ENCODE measurements at regions not wholly inside any gene's neighbourhood (a gene's known extent, or its start where the extent isn't known, plus 50 kb on each side); places are given as distances from the start of the nearest gene placed in this dataset.
"Not testable (repeated sequence)": the region's sequence is repeated elsewhere in the genome, so short reads cannot be mapped to it uniquely, and the experiment has no call there.

DNA sequence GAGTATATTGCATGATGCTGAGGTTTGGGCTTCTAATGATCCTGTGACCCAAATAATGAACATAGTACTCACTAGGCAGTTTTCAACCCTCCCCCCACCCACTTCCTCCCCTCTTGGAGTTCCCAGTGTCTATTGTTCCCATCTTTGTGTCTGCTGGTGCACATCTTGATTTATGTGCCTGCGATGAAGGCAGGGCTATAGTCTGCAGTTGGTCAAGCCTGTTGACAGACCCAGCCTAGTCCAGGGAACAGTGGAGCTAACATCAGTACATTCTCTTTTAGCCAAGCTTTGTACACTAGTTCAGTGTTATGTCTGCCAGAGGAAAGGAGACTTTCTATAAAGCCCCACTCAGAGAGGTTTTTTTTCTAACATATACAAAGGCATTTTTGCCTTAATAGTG is 287.6 kb downstream of the CPS1 start:
- Histone ChIP-seq H3K4me1 (no peaks in the 10 kb centered on the region), H3K9me3 (replicated peaks in 1 of 11) (no peaks in the 10 kb centered on the region), H3K4me3 (no peak overlapping the region), H3K36me3 (no peaks in the 10 kb centered on the region), H3K27ac (no peak overlapping the region), H3K4me2 (no peak overlapping the region), H4K20me1 (no peaks in the 10 kb centered on the region), H3K27me3 (no peaks in the 10 kb centered on the region), H3K9ac (no peak overlapping the region)
- TF ChIP-seq Cebpa-rat (IDR thresholded peaks at IDR 0.05): no peak

DNA sequence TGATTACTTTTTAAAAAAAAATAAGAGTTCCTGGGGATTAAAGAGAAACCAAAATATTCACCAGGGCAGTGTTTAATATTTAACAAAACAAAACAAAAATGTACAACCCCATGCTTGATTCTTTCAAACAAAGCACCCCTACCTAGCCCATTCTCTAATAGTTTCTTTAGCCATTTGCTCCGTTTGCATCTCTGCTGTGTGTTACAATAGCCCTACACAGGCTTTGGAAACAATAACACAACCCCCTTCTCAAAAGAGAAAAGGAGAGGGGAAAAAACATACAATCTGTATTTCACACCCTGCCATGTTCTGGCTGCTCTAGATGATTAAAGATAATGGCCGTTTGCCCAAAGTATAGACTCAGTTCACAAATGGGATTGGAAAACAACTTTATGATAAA is 302.9 kb downstream of the CPS1 start:
- no peaks in the 10 kb centered on the region for H3K9me3 ChIP-seq (replicated peaks in 1 of 11)
- H3K27ac ChIP-seq: no peak overlapping the region
- H3K4me2 ChIP-seq: no peak overlapping the region
- no peak overlapping the region for H3K9ac ChIP-seq
- no peaks in the 10 kb centered on the region for H3K36me3 ChIP-seq
- H3K27me3 ChIP-seq: no peaks in the 10 kb centered on the region
- H3K4me1 ChIP-seq: no peaks in the 10 kb centered on the region
- H4K20me1 ChIP-seq: no peaks in the 10 kb centered on the region
- TF ChIP-seq Cebpa-rat (IDR thresholded peaks at IDR 0.05): no peak
- H3K4me3 ChIP-seq: no peak overlapping the region

DNA sequence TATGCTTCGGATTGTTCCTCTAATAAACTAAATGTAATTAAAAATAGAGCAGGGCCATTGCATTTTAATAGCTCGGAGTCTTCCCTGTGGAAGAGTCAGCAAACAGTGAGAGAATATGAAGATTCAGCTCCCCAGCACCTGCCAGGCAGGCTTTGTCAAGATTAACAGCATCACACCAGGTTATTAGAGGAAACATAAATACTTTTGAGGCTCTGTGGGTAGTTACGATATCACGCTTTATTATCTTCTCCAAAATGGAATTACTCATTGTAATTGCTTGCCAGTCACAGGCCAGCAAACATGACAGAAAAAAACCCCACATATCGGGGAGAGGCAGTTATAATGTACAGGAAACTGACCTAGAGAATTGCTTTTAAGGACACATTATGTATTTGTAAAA is 303.9 kb downstream of the CPS1 start:
- no peaks in the 10 kb centered on the region for H4K20me1 ChIP-seq
- TF ChIP-seq Cebpa-rat (IDR thresholded peaks at IDR 0.05): no peak
- H3K4me2 ChIP-seq: no peak overlapping the region
- H3K9me3 ChIP-seq (replicated peaks in 1 of 11): no peaks in the 10 kb centered on the region
- H3K9ac ChIP-seq: no peak overlapping the region
- H3K36me3 ChIP-seq: no peaks in the 10 kb centered on the region
- no peak overlapping the region for H3K27ac ChIP-seq
- H3K27me3 ChIP-seq: no peaks in the 10 kb centered on the region
- no peak overlapping the region for H3K4me3 ChIP-seq
- no peaks in the 10 kb centered on the region for H3K4me1 ChIP-seq

DNA sequence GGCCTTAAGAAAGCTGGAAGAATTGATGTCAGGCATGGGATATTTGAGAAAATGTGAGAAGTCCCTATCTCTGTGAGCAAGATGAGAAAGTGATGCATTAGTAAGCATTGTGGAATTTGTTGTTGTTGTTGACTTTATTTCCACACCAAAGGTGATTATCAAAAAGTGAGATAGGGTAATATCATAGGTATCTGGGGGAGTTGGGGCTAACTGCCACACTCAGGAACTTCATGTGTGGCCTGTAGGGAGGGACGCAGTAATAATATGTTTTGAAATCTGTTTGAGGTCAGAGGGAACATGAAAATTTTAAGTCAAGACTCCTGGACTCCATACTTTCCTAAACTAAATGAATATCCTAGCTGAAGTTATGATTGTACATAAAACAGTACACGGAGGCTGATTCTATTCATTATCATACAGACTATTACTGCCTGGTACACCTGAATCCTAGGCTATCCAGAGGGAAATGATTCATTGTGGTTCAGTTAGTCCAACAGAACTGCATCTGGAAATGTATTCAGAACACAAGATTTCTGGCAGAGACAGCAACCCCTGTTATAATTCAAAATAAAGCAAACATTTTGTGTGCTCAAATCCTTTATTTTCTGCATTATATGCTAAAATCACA is 304.8 kb downstream of the CPS1 start:
- Histone ChIP-seq H3K4me2 (no peak overlapping the region), H3K36me3 (no peaks in the 10 kb centered on the region), H3K4me3 (no peak overlapping the region), H3K9me3 (replicated peaks in 1 of 11) (no peaks in the 10 kb centered on the region), H3K4me1 (no peaks in the 10 kb centered on the region), H4K20me1 (no peaks in the 10 kb centered on the region), H3K27ac (no peak overlapping the region), H3K27me3 (no peaks in the 10 kb centered on the region), H3K9ac (no peak overlapping the region)
- TF ChIP-seq Cebpa-rat (IDR thresholded peaks at IDR 0.05): no peak

DNA sequence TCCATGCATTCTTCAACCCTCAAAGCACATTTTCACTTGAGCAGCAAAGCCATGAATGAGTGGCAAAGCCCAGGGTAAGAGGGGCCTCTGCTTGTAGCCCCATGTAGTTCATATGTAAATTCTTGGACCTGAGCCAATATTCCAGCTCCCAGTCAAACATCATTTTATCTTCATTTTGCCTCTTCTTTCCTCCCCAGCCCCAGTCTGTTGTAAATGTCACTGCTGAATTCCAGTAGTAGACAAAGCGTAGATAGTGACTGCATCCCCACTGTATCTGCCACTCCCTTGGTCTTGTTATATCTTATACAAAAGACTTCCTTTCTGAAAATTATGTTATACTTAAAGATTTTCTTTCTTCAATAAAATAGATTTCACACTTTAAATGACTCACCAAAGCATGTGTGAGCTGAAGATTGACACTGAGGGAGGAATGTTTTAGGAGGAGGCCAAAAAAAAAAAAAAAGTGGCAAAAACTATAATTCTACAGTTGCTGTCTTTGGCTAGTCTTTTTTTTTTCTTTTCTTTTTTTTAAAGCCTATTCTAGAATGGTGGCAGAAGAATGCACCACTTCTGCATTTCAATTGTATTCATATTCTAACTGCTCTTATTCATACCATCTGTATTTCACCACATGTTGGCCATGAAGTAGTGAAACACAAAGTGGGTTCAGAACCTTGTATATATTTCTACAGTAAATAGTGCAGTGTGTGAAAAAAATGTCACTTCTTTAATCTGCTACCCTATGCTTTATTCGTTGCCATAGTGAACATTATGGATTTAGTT is 306.1 kb downstream of the CPS1 start:
- no peaks in the 10 kb centered on the region for H3K9me3 ChIP-seq (replicated peaks in 1 of 11)
- TF ChIP-seq Cebpa-rat (IDR thresholded peaks at IDR 0.05): no peak
- H4K20me1 ChIP-seq: no peaks in the 10 kb centered on the region
- no peak overlapping the region for H3K9ac ChIP-seq
- H3K27ac ChIP-seq: no peak overlapping the region
- no peak overlapping the region for H3K4me2 ChIP-seq
- no peaks in the 10 kb centered on the region for H3K27me3 ChIP-seq
- no peaks in the 10 kb centered on the region for H3K4me1 ChIP-seq
- H3K36me3 ChIP-seq: no peaks in the 10 kb centered on the region
- no peak overlapping the region for H3K4me3 ChIP-seq

DNA sequence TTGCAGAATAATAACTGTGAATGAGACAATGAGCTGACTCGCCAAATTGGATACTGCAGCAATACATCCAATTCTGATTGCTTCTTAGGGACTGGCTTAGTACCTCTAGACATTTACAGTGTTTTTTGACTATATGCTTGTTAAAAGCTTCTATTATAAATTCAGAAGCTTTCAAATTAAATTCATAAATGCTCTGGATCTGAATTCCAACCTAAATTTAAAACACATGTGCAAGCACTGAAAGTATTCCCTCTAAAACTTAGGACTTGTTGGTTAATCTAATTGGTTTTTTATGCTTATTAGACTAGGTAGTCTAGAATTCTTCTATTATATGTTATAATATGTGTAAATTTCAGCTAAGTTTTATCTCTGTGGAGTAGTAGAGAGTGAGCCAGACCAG is 306.9 kb downstream of the CPS1 start:
- Histone ChIP-seq H3K9ac (no peak overlapping the region), H3K4me2 (no peak overlapping the region), H3K36me3 (no peaks in the 10 kb centered on the region), H3K27ac (no peak overlapping the region), H3K9me3 (replicated peaks in 1 of 11) (no peaks in the 10 kb centered on the region), H4K20me1 (no peaks in the 10 kb centered on the region), H3K4me3 (no peak overlapping the region), H3K4me1 (no peaks in the 10 kb centered on the region), H3K27me3 (no peaks in the 10 kb centered on the region)
- no peak for TF ChIP-seq Cebpa-rat (IDR thresholded peaks at IDR 0.05)

DNA sequence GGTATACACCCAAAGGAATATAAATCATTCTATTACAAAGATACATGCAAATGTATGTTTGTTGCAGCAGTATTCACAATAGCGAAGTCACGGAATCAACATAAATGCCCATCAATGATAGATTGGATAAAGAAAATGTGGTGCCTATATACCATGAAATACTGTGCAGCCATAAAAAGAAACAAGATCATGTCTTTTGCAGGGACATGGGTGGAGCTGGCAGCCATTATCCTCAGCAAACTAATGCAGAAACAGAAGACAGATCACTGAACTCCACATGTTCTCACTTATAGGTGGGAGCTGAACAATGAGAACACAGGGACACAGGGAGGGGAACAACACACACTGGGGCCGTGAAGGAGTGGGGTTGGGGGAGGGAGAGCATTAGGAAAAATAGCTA is 315.2 kb downstream of the CPS1 start:
- not testable (repeated sequence) for H4K20me1 ChIP-seq; H3K9me3 ChIP-seq (replicated peaks in 1 of 11); H3K27ac ChIP-seq; H3K4me2 ChIP-seq; H3K27me3 ChIP-seq; H3K9ac ChIP-seq; H3K4me3 ChIP-seq; H3K36me3 ChIP-seq
- peaks cover 14 to 25% (median 19%) of the 10 kb centered on the region in 10 experiments for H3K4me1 ChIP-seq

DNA sequence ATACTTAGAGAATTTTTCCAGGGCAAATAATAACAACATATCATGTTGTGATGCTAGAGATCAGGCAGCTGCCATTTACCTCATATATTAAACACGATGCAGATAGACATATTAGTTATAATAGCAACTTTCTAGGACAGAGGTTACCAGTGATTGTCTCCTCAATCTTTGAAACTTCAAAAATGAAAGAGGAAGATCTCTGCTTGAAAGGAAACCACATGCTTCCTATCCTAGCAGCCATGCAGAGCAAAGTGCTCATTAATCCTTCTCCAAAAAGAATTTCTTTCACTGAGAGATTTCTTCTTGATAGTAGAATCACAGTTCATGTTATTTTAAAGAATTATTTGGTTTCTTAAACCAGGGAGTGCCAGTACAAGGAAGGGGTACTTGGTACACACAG is 317.2 kb downstream of the CPS1 start:
- H3K27me3 ChIP-seq: no peaks in the 10 kb centered on the region; a peak in 1 of 22 replicates
- H3K4me2 ChIP-seq: peak overlapping the region; percentile 54 to 75 (median 69)
- no peak overlapping the region for H3K4me3 ChIP-seq
- H3K27ac ChIP-seq: peak overlapping the region in 2 of 11 experiments; percentile 26 to 27; a peak in 2 of 22 replicates
- no peak overlapping the region for H3K9ac ChIP-seq
- H3K9me3 ChIP-seq (replicated peaks in 1 of 11): no peaks in the 10 kb centered on the region
- no peaks in the 10 kb centered on the region for H4K20me1 ChIP-seq
- H3K36me3 ChIP-seq: no peaks in the 10 kb centered on the region
- H3K4me1 ChIP-seq: peaks cover 14 to 25% (median 19%) of the 10 kb centered on the region in 10 experiments
- no peak for TF ChIP-seq Cebpa-rat (IDR thresholded peaks at IDR 0.05)

DNA sequence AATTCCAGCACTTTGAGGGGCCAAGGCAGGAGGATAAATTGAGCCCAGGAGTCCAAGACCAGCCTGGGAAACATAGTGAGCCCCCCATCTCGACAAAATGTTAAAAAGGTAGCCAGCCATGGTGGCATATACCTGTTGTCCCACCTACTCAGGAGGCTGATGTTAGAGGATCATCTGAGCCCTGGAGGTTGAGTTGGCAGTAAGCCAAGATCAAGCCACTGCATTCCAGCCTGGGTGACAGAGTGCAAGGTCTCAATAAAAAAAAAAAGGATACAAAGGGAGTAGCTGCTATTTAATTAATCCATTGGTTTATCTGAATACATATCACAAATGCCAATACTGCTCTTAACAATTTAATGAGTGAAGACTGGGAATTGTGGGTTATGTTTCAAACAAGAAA is 327.8 kb downstream of the CPS1 start:
- H3K27me3 ChIP-seq: no peaks in the 10 kb centered on the region
- no peak overlapping the region for H3K27ac ChIP-seq
- no peaks in the 10 kb centered on the region for H3K9me3 ChIP-seq (replicated peaks in 1 of 11)
- H3K4me3 ChIP-seq: no peak overlapping the region
- H3K4me1 ChIP-seq: no peaks in the 10 kb centered on the region
- no peak for TF ChIP-seq Cebpa-rat (IDR thresholded peaks at IDR 0.05)
- no peaks in the 10 kb centered on the region for H3K36me3 ChIP-seq
- H4K20me1 ChIP-seq: no peaks in the 10 kb centered on the region
- H3K4me2 ChIP-seq: no peak overlapping the region
- H3K9ac ChIP-seq: no peak overlapping the region

DNA sequence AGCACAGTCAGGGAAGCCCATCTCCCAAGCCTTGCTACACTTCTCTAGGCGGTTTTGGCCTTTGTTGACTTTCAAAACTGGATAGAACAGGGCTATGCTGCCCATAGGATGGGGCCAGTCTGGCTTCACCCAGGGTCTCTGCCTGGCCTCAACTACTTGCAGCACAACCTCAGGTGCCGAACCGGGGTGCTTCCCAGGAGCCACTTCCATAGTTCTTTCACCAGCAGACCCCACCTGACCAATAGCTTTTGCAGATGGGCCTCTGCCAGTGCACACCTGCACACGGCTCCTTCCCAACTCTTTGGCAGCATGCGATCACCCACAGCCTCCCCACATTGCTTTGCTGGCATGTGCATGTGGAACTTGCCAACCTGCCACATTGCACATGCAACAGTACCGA is 331.6 kb downstream of the CPS1 start:
- H3K36me3 ChIP-seq: no peaks in the 10 kb centered on the region
- H3K9ac ChIP-seq: no peak overlapping the region
- no peak for TF ChIP-seq Cebpa-rat (IDR thresholded peaks at IDR 0.05)
- no peak overlapping the region for H3K27ac ChIP-seq
- H3K4me1 ChIP-seq: no peaks in the 10 kb centered on the region
- H3K4me2 ChIP-seq: no peak overlapping the region
- H3K9me3 ChIP-seq (replicated peaks in 1 of 11): peaks cover 0 to 10% (median 2%) of the 10 kb centered on the region in 11 experiments; a peak in 2 of 22 replicates
- no peaks in the 10 kb centered on the region for H3K27me3 ChIP-seq
- no peaks in the 10 kb centered on the region for H4K20me1 ChIP-seq
- H3K4me3 ChIP-seq: no peak overlapping the region

Data from BLaER1 treated with 17β-estradiol and CSF1 and Interleukin-3, amounts not matched to agents 10 nM and 100 nM (cell line).